ENCODE measurements at regions not wholly inside any gene's neighbourhood (a gene's known extent, or its start where the extent isn't known, plus 50 kb on each side); places are given as distances from the start of the nearest gene placed in this dataset.
"Not testable (repeated sequence)": the region's sequence is repeated elsewhere in the genome, so short reads cannot be mapped to it uniquely, and the experiment has no call there.

- no peak for DNase-seq (ENCODE audit: low read depth)
These were observed 50.5 kb upstream of the MAP4K3 start for GRCh38 chr2:39487398-39488250.

GRCh38 chr2:39488450-39488849, 51.4 kb upstream of the MAP4K3 start:
- DNase-seq (ENCODE audit: low read depth) = no peak

- DNase-seq (ENCODE audit: low read depth) = no peak
These were observed 53.5 kb upstream of the MAP4K3 start for GRCh38 chr2:39490586-39490985.

- DNase-seq (ENCODE audit: low read depth) = no peak
These were observed 54.6 kb upstream of the MAP4K3 start for GRCh38 chr2:39491653-39492052.

- DNase-seq (ENCODE audit: low read depth) = no peak
These were observed 55.1 kb upstream of the MAP4K3 start for GRCh38 chr2:39492095-39492590.

GRCh38 chr2:39492716-39493115, 55.6 kb upstream of the MAP4K3 start:
- DNase-seq (ENCODE audit: low read depth) = no peak

GRCh38 chr2:39494784-39495251, 57.7 kb upstream of the MAP4K3 start:
- DNase-seq (ENCODE audit: low read depth) = no peak

- no peak for DNase-seq (ENCODE audit: low read depth)
These were observed 60.2 kb upstream of the MAP4K3 start for GRCh38 chr2:39497082-39497801.

GRCh38 chr2:39498176-39498575, 61.1 kb upstream of the MAP4K3 start:
- DNase-seq (ENCODE audit: low read depth) = not testable (repeated sequence)

- DNase-seq (ENCODE audit: low read depth) = no peak
These were observed 61.7 kb upstream of the MAP4K3 start for GRCh38 chr2:39498786-39499185.

GRCh38 chr2:39499336-39499735, 62.3 kb upstream of the MAP4K3 start:
- DNase-seq (ENCODE audit: low read depth) = no peak

GRCh38 chr2:39501412-39501811, 64.3 kb upstream of the MAP4K3 start:
- no peak for DNase-seq (ENCODE audit: low read depth)

GRCh38 chr2:39503277-39503676, 66.2 kb upstream of the MAP4K3 start:
- DNase-seq (ENCODE audit: low read depth) = no peak

- DNase-seq (ENCODE audit: low read depth) = no peak
These were observed 67.8 kb upstream of the MAP4K3 start for GRCh38 chr2:39504790-39505335.

GRCh38 chr2:39506215-39506614, 69.1 kb upstream of the MAP4K3 start:
- no peak for DNase-seq (ENCODE audit: low read depth)

- DNase-seq (ENCODE audit: low read depth) = no peak
These were observed 71.1 kb upstream of the MAP4K3 start for GRCh38 chr2:39508198-39508597.

- no peak for DNase-seq (ENCODE audit: low read depth)
These were observed 73.1 kb upstream of the MAP4K3 start for GRCh38 chr2:39510140-39510539.

GRCh38 chr2:39511219-39511604, 74.1 kb upstream of the MAP4K3 start:
- DNase-seq (ENCODE audit: low read depth) = no peak

GRCh38 chr2:39511605-39512433, 74.7 kb upstream of the MAP4K3 start:
- no peak for DNase-seq (ENCODE audit: low read depth)

- no peak for DNase-seq (ENCODE audit: low read depth)
These were observed 75.4 kb upstream of the MAP4K3 start for GRCh38 chr2:39512434-39512935.

- no peak for DNase-seq (ENCODE audit: low read depth)
These were observed 75.9 kb upstream of the MAP4K3 start for GRCh38 chr2:39512941-39513340.

GRCh38 chr2:39513641-39514094, 76.6 kb upstream of the MAP4K3 start:
- DNase-seq (ENCODE audit: low read depth) = peak; percentile 52
